AG10803 (cell line): ENCODE measurements at regions not wholly inside any gene's neighbourhood (a gene's known extent, or its start where the extent isn't known, plus 50 kb on each side); places are given as distances from the start of the nearest gene placed in this dataset.

Source experiments
- DNase-seq: peaks from one replicate; pipeline ENCODE4 v3.0.0; 2010; ENCODE audit warnings: low read depth
- H3K4me3 ChIP-seq: 2 replicates; pipeline ENCODE4 v1.5.1; 2011; ENCODE audit warnings: mild to moderate bottlenecking, low read length, control low read depth
- TF ChIP-seq, protein P1 (sequence below): conservative IDR thresholded peaks from 2 replicates; pipeline ENCODE4 v1.5.1; 2011; ENCODE audit warnings: mild to moderate bottlenecking, low read length, control low read depth, inconsistent platforms

- no peak for DNase-seq
- no peak overlapping the region for H3K4me3 ChIP-seq
- TF ChIP-seq, protein P1, sequence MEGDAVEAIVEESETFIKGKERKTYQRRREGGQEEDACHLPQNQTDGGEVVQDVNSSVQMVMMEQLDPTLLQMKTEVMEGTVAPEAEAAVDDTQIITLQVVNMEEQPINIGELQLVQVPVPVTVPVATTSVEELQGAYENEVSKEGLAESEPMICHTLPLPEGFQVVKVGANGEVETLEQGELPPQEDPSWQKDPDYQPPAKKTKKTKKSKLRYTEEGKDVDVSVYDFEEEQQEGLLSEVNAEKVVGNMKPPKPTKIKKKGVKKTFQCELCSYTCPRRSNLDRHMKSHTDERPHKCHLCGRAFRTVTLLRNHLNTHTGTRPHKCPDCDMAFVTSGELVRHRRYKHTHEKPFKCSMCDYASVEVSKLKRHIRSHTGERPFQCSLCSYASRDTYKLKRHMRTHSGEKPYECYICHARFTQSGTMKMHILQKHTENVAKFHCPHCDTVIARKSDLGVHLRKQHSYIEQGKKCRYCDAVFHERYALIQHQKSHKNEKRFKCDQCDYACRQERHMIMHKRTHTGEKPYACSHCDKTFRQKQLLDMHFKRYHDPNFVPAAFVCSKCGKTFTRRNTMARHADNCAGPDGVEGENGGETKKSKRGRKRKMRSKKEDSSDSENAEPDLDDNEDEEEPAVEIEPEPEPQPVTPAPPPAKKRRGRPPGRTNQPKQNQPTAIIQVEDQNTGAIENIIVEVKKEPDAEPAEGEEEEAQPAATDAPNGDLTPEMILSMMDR, result no peak
These were observed 285.5 kb upstream of the SMARCA2 start for GRCh38 chr9:1729631-1730030.

GRCh38 chr9:1732670-1733069, 282.5 kb upstream of the SMARCA2 start:
- no peak for DNase-seq
- TF ChIP-seq, protein P1, result no peak
- H3K4me3 ChIP-seq, result no peak overlapping the region

DNA sequence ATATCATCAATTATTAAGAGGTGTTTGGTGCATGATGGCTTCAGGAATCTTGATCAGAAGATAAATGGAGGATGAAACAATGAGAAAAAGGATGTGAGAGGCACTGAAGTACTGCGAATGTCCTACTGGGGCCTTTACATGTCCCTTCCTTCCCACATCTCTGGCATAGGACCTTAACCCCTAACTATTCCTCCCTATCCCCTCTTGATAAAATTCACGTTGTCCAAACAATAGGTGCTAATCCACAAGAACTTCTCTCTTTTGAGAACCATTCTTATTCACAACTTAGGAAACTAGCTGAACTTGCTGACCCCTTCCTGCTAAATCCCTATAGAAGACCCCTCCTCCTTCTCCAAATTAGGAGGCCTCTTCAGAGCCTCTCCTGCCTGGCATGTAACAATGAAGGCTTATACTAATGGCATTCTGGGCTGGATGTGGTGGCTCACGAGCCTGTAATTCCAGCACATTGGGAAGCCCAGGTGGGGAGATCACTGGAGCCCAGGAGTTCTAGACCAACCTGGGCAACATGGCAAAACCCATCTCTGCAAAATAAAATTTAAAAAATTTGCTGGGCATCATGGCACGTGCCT, 276.5 kb upstream of the SMARCA2 start:
- TF ChIP-seq, protein P1, result no peak
- DNase-seq, result no peak
- no peak overlapping the region for H3K4me3 ChIP-seq

DNA sequence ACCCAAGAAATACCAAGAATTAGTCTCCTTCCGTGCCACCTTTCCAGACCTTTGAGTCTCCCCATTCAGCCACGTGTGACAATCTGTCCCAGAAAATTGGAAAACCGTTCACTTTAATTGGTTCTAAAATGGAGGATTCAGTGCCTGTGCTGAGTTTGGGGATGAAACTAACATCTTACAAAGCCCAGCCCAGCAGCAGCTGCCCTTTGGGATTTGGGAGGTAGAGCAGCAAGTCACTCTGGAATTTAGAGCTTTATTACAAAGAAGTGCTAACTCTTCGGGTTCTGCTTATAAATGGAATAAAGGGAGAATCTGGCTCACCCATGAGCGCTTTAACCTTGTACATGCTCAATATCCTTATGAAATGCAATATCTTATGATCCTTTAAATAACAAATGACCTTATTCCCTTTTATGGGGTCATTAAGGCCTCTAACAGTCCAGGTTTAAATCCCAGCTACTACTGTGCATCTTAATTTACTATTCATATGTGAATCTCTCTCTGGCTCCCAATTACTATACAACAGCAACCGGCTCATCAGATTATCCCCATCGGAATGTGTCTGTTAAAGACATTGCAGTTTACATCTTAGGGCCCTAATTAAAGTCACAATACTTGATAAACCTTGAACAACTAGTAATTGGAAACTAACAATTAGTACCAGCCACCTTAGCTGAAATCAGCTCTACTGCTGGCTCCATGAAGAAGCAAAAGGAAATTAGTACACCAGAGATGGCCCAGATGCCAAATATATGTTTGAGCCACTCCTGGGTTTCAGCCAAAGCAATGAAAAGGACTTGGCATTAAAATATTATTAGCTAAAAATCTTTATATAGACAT, 271.8 kb upstream of the SMARCA2 start:
- TF ChIP-seq, protein P1, result no peak
- no peak for DNase-seq
- H3K4me3 ChIP-seq, result no peak overlapping the region

DNA sequence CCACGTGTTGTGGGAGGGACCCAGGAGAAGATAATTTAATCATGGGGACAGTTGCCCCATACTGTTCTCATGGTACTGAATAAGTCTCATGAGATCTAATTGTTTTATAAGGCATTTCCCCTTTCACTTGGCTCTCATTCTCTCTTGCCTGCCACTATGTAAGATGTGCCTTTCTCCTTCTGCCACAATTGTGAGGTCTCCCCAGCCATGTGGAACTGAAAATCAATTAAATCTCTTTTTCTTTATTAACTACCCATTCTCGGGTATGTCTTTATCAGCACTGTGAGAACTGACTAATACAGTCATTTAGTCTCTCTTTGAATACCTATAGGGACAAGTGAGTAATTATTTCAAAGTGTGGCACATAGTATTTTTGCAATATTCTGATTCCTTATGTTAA, 269.2 kb upstream of the SMARCA2 start:
- no peak overlapping the region for H3K4me3 ChIP-seq

GRCh38 chr9:1747417-1747967, 267.7 kb upstream of the SMARCA2 start:
- H3K4me3 ChIP-seq, result no peak overlapping the region
- DNase-seq, result no peak
- TF ChIP-seq, protein P1, result no peak

More for the DNA sequence above, 269.2 kb upstream of the SMARCA2 start:
- DNase-seq, result no peak
- TF ChIP-seq, protein P1, result no peak
